ENCODE measurements at regions not wholly inside any gene's neighbourhood (a gene's known extent, or its start where the extent isn't known, plus 50 kb on each side); places are given as distances from the start of the nearest gene placed in this dataset.

DNA sequence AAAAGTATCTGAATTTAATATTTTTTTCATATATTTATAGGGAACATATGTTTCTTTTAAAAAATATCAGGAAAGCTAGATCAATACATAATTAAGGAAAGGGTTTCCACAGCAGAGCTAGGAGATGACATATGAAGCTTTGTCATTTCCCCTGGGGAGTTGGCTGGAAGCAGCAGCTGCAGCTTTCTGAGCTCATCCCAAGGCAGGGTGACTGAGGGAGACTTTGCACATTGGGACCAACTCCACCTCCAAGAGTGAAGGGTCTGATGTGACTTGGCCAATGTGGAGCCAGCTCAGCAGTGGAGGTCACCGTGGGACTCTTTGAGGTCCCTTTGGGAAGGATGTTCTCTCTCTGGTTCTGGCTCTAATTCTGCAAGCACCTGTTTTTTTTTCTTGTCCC lies 315.1 kb downstream of the RDH14 start:
- no peaks in the 10 kb centered on the region for H3K36me3 Mint-ChIP-seq (ENCODE audit: low read depth)
- Histone ChIP-seq H3K27ac (ENCODE audit: low read depth) (no peak overlapping the region), H4K20me1 (replicated peaks; ENCODE audit: insufficient read depth) (no peaks in the 10 kb centered on the region), H3K36me3 (ENCODE audit: insufficient read depth) (no peaks in the 10 kb centered on the region), H3K4me3 (no peak overlapping the region), H3K4me1 (ENCODE audit: insufficient read depth) (no peaks in the 10 kb centered on the region), H3K9me2 (ENCODE audit: insufficient read depth) (0 out of 2 replicates have a peak, but pooled peaks cover 7% of the 10 kb centered on the region), H3F3A (replicated peaks; ENCODE audit: low read depth) (no peaks in the 10 kb centered on the region), H3K4me2 (no peak overlapping the region), H3K79me2 (replicated peaks; ENCODE audit: insufficient read depth) (no peaks in the 10 kb centered on the region), H2AFZ (no peak overlapping the region), H3K27me3 (ENCODE audit: insufficient read depth) (no peaks in the 10 kb centered on the region)
- peaks cover 2% of the 10 kb centered on the region for H3K27me3 Mint-ChIP-seq (ENCODE audit: insufficient read depth, low read depth, poor library complexity)
- no peak overlapping the region for H3K4me3 Mint-ChIP-seq
- H3K27ac Mint-ChIP-seq = no peak overlapping the region
- ATAC-seq = no peak
- no peaks in the 10 kb centered on the region for H3K9me3 Mint-ChIP-seq
- peaks cover 7% of the 10 kb centered on the region; the same call in 1 of the 3 replicates for H3K4me1 Mint-ChIP-seq
- no peak for DNase-seq (ENCODE audit: low spot score)
- TF ChIP-seq, protein P1, sequence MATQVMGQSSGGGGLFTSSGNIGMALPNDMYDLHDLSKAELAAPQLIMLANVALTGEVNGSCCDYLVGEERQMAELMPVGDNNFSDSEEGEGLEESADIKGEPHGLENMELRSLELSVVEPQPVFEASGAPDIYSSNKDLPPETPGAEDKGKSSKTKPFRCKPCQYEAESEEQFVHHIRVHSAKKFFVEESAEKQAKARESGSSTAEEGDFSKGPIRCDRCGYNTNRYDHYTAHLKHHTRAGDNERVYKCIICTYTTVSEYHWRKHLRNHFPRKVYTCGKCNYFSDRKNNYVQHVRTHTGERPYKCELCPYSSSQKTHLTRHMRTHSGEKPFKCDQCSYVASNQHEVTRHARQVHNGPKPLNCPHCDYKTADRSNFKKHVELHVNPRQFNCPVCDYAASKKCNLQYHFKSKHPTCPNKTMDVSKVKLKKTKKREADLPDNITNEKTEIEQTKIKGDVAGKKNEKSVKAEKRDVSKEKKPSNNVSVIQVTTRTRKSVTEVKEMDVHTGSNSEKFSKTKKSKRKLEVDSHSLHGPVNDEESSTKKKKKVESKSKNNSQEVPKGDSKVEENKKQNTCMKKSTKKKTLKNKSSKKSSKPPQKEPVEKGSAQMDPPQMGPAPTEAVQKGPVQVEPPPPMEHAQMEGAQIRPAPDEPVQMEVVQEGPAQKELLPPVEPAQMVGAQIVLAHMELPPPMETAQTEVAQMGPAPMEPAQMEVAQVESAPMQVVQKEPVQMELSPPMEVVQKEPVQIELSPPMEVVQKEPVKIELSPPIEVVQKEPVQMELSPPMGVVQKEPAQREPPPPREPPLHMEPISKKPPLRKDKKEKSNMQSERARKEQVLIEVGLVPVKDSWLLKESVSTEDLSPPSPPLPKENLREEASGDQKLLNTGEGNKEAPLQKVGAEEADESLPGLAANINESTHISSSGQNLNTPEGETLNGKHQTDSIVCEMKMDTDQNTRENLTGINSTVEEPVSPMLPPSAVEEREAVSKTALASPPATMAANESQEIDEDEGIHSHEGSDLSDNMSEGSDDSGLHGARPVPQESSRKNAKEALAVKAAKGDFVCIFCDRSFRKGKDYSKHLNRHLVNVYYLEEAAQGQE (IDR thresholded peaks at IDR 0.05; ENCODE audit: unreplicated experiment) = no peak
- no peak for TF ChIP-seq ZNF114 (CRISPR knock-in tag; IDR thresholded peaks at IDR 0.05)
- TF ChIP-seq STAT1 (IDR thresholded peaks at IDR 0.05; ENCODE audit: unreplicated experiment) = no peak
- no peak for TF ChIP-seq JUNB (IDR thresholded peaks at IDR 0.05; ENCODE audit: unreplicated experiment)
- no peak for TF ChIP-seq POLR2AphosphoS5 (IDR thresholded peaks at IDR 0.05; ENCODE audit: low read depth)
- no peak for TF ChIP-seq EZH2phosphoT487 (IDR thresholded peaks at IDR 0.05; ENCODE audit: unreplicated experiment)
- TF ChIP-seq CREB1 (CRISPR knock-in tag; IDR thresholded peaks at IDR 0.05; ENCODE audit: low read depth) = no peak
- TF ChIP-seq ZNF462 (CRISPR knock-in tag; IDR thresholded peaks at IDR 0.05) = no peak
- TF ChIP-seq NANOG (IDR thresholded peaks at IDR 0.05; ENCODE audit: borderline replicate concordance) = no peak
- no peak for TF ChIP-seq ZNF331 (CRISPR knock-in tag; IDR thresholded peaks at IDR 0.05; ENCODE audit: low read depth)
- TF ChIP-seq, protein P2, sequence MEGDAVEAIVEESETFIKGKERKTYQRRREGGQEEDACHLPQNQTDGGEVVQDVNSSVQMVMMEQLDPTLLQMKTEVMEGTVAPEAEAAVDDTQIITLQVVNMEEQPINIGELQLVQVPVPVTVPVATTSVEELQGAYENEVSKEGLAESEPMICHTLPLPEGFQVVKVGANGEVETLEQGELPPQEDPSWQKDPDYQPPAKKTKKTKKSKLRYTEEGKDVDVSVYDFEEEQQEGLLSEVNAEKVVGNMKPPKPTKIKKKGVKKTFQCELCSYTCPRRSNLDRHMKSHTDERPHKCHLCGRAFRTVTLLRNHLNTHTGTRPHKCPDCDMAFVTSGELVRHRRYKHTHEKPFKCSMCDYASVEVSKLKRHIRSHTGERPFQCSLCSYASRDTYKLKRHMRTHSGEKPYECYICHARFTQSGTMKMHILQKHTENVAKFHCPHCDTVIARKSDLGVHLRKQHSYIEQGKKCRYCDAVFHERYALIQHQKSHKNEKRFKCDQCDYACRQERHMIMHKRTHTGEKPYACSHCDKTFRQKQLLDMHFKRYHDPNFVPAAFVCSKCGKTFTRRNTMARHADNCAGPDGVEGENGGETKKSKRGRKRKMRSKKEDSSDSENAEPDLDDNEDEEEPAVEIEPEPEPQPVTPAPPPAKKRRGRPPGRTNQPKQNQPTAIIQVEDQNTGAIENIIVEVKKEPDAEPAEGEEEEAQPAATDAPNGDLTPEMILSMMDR (conservative IDR thresholded peaks at IDR 0.05; ENCODE audit: low read depth in 2 of 2) = no peak
- TF ChIP-seq ETS1 (IDR thresholded peaks at IDR 0.05) = no peak
- no peak for TF ChIP-seq EZH2 (IDR thresholded peaks at IDR 0.05; ENCODE audit: low read depth, unreplicated experiment)
